Heart left ventricle (tissue), 13 donors: ENCODE measurements at regions not wholly inside any gene's neighbourhood (a gene's known extent, or its start where the extent isn't known, plus 50 kb on each side); places are given as distances from the start of the nearest gene placed in this dataset.

Source experiments
- CTCF ChIP-seq, 12 donors: fragments of 200-600 bp; sonication (generic) in 4 of 12; IDR thresholded peaks; one replicate each; pipeline versions ENCODE4 v1.5.0 to v1.8.0; 2018 to 2022; ENCODE audit warnings: antibody characterized with exemption in 12 of 12, mild to moderate bottlenecking in 5 of 12
- POLR2A ChIP-seq, 2 donors: fragments of 450-650 bp; IDR thresholded peaks; one replicate each; pipeline ENCODE4 v1.6.1; 2017; ENCODE audit warnings: antibody characterized with exemption in 2 of 2, mild to moderate bottlenecking in 2 of 2, moderate library complexity in 2 of 2
- donor health status: ischemic (EF 13 %, LVEDD 7.1; RV severe dilation, severe dysfunction).
- donor health status: DM: no; HTN: yes; CAD: no.
- donor health status: DM: no; HTN: no; CAD: no.
- donor health status: ischemic (EF 25% LVEDD 6.9; RV normal size, moderate dysfunction).
- donor health status: ischemic (EF 25% LVEDD 5.7; RV mildly dilated, moderate dysfunction).
- donor health status: ischemic (EF 35%, LVEDD 5.7; RV mildly dilated, moderate dysfunction).
- donor health status: nonischemic (EF 11% LVEDD 7.7; RV severe dilation, severe dysfunction).
- donor health status: DM: yes; HTN: yes; CAD: no.
- donor health status: PGD.
- donor health status: ischemic (EF 29% LVEDD 5.4; RV normal size, mild dysfunction).
- donor health status: nonischemic (EF 23%, LVEDD 6.1; RV moderate dilation, normal function).

GRCh38 chr4:187387739-187388138 is 607.8 kb upstream of the ZFP42 start:
- no peak for TF ChIP-seq CTCF (IDR thresholded peaks at IDR 0.05)
- TF ChIP-seq POLR2A (IDR thresholded peaks at IDR 0.05), result no peak
